ENCODE measurements at regions not wholly inside any gene's neighbourhood (a gene's known extent, or its start where the extent isn't known, plus 50 kb on each side); places are given as distances from the start of the nearest gene placed in this dataset.

DNA sequence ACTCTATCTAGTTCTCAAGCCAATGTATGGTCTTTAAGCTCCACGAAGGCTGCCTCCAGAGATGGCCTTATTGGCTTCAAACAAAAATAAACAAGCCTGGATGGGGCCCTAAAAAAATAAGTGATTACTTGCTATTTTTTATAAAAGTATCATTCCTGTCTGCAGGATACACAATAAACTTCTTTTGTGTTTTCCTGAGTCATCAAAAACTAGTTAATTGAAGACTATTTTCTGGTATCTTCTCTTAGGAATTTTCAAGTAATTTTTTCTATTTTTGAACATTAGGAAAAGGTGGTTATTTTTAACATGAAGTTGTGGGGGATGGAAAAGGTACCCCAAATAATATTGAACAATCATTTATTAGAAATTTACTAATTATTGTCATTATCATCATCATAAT is 213.1 kb upstream of the DYNLRB2 start:
- no peaks in the 10 kb centered on the region for H3K4me1 ChIP-seq (ENCODE audit: insufficient read depth, low read length, poor library complexity, severe bottlenecking)
- no peaks in the 10 kb centered on the region for H3K36me3 ChIP-seq (ENCODE audit: insufficient read depth, low read length, poor library complexity, severe bottlenecking)
- ChIA-PET CTCF (no interaction called here), POLR2A (ENCODE audit: low non-redundant PET) (no interaction called here)
- H3K27ac ChIP-seq (ENCODE audit: low read depth, low read length, poor library complexity, severe bottlenecking) = no peak overlapping the region
- BruUV-seq (replicated peaks) = no TSS peak
- DNase-seq (ENCODE audit: low spot score) = no peak
- H3K9me3 ChIP-seq (ENCODE audit: low read depth, low read length, poor library complexity, severe bottlenecking) = no peaks in the 10 kb centered on the region
- H3K27me3 ChIP-seq (replicated peaks; ENCODE audit: insufficient read depth, low read depth, low read length, poor library complexity) = no peaks in the 10 kb centered on the region
- intact Hi-C loops (cut with micrococcal nuclease; ENCODE audit: unreplicated experiment) = no loop called here
- no peak overlapping the region for H3K4me3 ChIP-seq (ENCODE audit: low read depth, low read length, poor library complexity, severe bottlenecking)
- TF ChIP-seq, protein P1, sequence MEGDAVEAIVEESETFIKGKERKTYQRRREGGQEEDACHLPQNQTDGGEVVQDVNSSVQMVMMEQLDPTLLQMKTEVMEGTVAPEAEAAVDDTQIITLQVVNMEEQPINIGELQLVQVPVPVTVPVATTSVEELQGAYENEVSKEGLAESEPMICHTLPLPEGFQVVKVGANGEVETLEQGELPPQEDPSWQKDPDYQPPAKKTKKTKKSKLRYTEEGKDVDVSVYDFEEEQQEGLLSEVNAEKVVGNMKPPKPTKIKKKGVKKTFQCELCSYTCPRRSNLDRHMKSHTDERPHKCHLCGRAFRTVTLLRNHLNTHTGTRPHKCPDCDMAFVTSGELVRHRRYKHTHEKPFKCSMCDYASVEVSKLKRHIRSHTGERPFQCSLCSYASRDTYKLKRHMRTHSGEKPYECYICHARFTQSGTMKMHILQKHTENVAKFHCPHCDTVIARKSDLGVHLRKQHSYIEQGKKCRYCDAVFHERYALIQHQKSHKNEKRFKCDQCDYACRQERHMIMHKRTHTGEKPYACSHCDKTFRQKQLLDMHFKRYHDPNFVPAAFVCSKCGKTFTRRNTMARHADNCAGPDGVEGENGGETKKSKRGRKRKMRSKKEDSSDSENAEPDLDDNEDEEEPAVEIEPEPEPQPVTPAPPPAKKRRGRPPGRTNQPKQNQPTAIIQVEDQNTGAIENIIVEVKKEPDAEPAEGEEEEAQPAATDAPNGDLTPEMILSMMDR (conservative IDR thresholded peaks at IDR 0.05; ENCODE audit: low read depth, low read length) = no peak
- TF ChIP-seq EZH2 (IDR thresholded peaks at IDR 0.05; ENCODE audit: borderline replicate concordance, low read depth, low read length, poor library complexity, severe bottlenecking) = no peak

DNA sequence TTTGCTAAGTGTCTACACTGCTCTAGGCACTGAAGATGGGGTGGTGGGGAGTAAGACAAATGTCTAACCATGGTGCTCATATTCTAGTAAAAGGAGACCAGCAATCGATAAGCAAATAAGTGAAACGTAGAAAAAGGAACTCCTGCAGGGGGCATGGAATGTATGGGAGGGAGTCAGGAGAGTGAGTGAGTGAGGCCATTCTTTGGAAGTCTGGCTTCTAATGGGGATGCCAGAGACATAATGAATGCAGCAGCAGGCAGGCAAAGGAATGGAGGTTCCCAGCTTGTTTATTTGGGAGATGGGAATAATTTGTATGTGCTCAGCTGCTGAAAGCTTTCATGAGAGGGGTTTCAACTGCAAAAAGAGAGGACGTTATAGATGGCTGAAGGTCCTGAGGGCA is 216.4 kb upstream of the DYNLRB2 start:
- no TSS peak for BruUV-seq (replicated peaks)
- ChIA-PET CTCF (no interaction called here), POLR2A (ENCODE audit: low non-redundant PET) (no interaction called here)
- TF ChIP-seq, protein P1 (conservative IDR thresholded peaks at IDR 0.05; ENCODE audit: low read depth, low read length) = no peak
- TF ChIP-seq EZH2 (IDR thresholded peaks at IDR 0.05; ENCODE audit: borderline replicate concordance, low read depth, low read length, poor library complexity, severe bottlenecking) = no peak
- Histone ChIP-seq H3K36me3 (ENCODE audit: insufficient read depth, low read length, poor library complexity, severe bottlenecking) (no peaks in the 10 kb centered on the region), H3K4me3 (ENCODE audit: low read depth, low read length, poor library complexity, severe bottlenecking) (no peak overlapping the region), H3K9me3 (ENCODE audit: low read depth, low read length, poor library complexity, severe bottlenecking) (no peaks in the 10 kb centered on the region), H3K4me1 (ENCODE audit: insufficient read depth, low read length, poor library complexity, severe bottlenecking) (no peaks in the 10 kb centered on the region), H3K27me3 (replicated peaks; ENCODE audit: insufficient read depth, low read depth, low read length, poor library complexity) (no peaks in the 10 kb centered on the region), H3K27ac (ENCODE audit: low read depth, low read length, poor library complexity, severe bottlenecking) (no peak overlapping the region)
- no peak for DNase-seq (ENCODE audit: low spot score)
- intact Hi-C loops (cut with micrococcal nuclease; ENCODE audit: unreplicated experiment) = no loop called here

DNA sequence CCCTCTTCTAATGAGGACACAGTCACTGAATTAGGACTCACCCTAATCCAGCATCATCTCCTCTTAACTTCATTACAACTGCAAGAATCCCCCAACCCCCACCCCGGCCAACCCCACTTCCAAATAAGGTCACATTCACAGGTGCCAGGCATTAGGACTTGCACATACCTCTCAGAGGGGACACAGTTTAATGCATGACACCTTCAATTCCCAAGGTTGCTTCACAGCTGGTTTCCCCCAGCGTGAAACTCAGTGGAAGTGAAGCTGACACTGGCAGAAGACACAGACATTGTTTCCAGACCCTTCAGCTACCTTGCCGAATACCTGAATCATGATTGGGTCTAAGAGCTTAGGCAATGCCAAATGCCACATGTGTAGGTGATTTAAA is 217.0 kb upstream of the DYNLRB2 start:
- CTCF ChIA-PET = no interaction called here

More for the DNA sequence above, 217.0 kb upstream of the DYNLRB2 start:
- no peak overlapping the region for H3K4me3 ChIP-seq (ENCODE audit: low read depth, low read length, poor library complexity, severe bottlenecking)
- no peaks in the 10 kb centered on the region for H3K9me3 ChIP-seq (ENCODE audit: low read depth, low read length, poor library complexity, severe bottlenecking)
- DNase-seq (ENCODE audit: low spot score) = no peak
- TF ChIP-seq, protein P1 (conservative IDR thresholded peaks at IDR 0.05; ENCODE audit: low read depth, low read length) = no peak
- no peak for TF ChIP-seq EZH2 (IDR thresholded peaks at IDR 0.05; ENCODE audit: borderline replicate concordance, low read depth, low read length, poor library complexity, severe bottlenecking)
- no peaks in the 10 kb centered on the region for H3K27me3 ChIP-seq (replicated peaks; ENCODE audit: insufficient read depth, low read depth, low read length, poor library complexity)
- no TSS peak for BruUV-seq (replicated peaks)
- no peak overlapping the region for H3K27ac ChIP-seq (ENCODE audit: low read depth, low read length, poor library complexity, severe bottlenecking)
- intact Hi-C loops (cut with micrococcal nuclease; ENCODE audit: unreplicated experiment) = no loop called here
- POLR2A ChIA-PET (ENCODE audit: low non-redundant PET) = no interaction called here
- no peaks in the 10 kb centered on the region for H3K4me1 ChIP-seq (ENCODE audit: insufficient read depth, low read length, poor library complexity, severe bottlenecking)
- no peaks in the 10 kb centered on the region for H3K36me3 ChIP-seq (ENCODE audit: insufficient read depth, low read length, poor library complexity, severe bottlenecking)
